ENCODE measurements at regions not wholly inside any gene's neighbourhood (a gene's known extent, or its start where the extent isn't known, plus 50 kb on each side); places are given as distances from the start of the nearest gene placed in this dataset.

DNA sequence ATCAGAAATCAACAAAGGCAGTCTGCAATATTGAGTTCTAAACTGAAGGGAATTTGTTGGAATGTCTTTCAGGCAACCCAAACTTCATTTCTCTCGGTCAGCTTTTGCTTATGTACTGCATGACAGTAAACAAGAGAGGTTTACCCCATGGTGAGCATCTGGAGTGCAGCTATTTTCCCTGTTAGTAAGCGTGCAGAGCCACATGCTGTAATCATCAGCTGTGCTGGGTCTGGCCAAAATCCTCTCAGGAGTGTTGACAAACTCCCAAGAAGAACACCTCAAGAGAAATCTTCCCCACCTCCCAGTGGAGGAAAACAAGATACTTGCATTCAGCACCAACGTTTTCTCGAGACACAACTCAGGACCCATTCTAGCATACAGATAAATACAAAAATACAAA lies 83.6 kb upstream of the ADAMTSL1 start:
- TF ChIP-seq CTCF (IDR thresholded peaks at IDR 0.05) (no peak), POLR2A (IDR thresholded peaks at IDR 0.05) (no peak), POLR2AphosphoS5 (IDR thresholded peaks at IDR 0.05) (no peak)
